ENCODE measurements at regions not wholly inside any gene's neighbourhood (a gene's known extent, or its start where the extent isn't known, plus 50 kb on each side); places are given as distances from the start of the nearest gene placed in this dataset.
"Not testable (repeated sequence)": the region's sequence is repeated elsewhere in the genome, so short reads cannot be mapped to it uniquely, and the experiment has no call there.

GRCh38 chr3:166663194-166663593 is 716.9 kb downstream of the ZBBX start:
- no peak for DNase-seq

GRCh38 chr3:166661621-166662020 is 718.5 kb downstream of the ZBBX start:
- DNase-seq, result no peak

DNA sequence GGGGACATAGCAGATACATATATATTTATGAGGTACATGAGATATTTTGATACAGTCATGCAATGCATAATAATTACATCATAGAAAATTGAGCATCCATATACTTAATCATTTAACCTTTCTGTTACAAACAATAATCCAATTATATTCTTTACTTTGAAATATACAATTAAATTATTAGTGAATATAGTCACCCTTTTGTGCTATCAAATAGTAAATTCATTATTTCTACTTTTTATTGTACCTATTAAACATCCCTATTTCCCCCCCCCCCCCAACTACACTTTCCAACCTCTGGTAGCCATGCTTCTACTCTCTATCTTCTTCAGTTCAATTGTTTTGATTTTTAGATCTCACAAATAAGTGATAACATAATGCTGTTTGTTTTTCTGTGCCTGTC is 719.1 kb downstream of the ZBBX start:
- no peak for DNase-seq

GRCh38 chr3:166637984-166638530 is 742.0 kb downstream of the ZBBX start:
- no peak for DNase-seq

DNA sequence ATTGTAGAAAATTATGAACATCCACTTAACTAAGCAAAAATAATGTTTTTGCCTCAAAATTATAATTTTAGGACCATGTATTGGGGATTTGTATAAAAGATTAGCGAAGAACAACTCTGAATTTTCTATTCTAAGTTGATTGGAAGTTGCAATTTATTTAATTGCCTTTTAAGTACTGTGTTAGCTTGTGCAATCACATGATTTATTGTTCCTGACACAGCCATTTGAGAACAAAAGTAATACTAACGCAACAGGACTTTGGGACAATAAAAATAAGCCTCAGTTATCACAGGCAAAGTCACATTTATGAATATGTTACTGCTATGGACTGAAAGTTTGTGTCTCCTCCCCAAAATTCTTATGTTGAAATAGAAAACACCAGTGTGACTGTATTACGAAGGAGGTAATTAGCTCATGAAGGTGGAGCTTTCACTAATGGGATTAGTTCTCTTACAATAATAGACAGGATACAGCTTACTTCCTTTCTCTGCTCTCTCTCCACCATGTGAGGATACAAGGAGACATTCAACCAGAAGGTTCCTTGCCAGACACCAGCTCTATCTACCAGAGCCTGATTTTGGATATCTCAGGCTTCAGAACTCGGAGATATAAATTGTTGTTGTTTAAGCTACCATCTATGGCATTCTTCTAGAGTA is 745.9 kb downstream of the ZBBX start:
- no peak for DNase-seq

- DNase-seq, result no peak
Observed at GRCh38 chr3:166630190-166630589, 749.9 kb downstream of the ZBBX start.

DNA sequence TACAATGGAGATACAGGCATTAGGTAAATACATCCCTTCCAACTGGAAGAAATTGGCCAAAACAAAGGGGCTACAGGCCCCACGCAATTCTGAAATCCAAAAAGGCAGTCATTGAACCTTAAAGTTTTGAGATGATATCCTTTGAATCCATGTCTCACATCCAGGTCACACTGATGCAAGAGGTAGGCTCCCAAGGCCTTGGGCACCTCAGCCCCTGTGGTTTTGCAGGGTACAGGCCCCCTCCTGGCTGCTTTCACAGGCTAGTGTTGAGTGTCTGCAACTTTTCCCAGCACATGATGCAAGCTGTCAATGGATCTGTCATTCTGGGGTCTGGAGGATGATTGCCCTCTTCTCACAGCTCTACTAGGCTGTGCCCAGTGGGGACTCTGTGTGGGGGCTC is 766.7 kb downstream of the ZBBX start:
- DNase-seq, result no peak

GRCh38 chr3:166612761-166613160 is 767.3 kb downstream of the ZBBX start:
- not testable (repeated sequence) for DNase-seq

DNA sequence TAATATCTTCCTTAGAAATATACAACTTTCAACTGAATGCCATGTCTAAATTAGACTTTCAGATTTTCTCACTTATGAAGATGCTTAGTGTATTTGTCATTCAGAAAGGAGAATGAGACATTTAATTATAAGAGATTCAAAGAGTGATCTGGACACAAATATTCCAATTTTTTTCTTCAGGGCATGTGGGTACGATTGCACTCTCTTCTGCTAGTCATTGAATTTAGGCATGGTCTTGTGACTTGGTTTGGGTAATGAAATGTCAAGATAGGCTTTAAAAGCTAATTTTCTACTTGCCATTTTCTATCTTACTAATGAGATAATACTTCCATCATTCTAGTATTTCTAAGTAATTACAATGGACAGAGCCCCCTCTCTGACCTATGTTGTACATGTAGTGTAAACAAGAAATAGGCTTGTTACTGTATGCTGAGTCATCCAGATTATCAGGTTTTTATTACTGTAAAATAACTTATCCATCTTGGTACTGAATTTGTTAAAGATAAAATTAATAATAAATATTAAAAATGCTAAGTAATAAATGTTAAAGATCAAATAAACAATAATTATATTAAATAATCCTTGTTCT is 770.8 kb upstream of the BCHE start:
- DNase-seq, result no peak

DNA sequence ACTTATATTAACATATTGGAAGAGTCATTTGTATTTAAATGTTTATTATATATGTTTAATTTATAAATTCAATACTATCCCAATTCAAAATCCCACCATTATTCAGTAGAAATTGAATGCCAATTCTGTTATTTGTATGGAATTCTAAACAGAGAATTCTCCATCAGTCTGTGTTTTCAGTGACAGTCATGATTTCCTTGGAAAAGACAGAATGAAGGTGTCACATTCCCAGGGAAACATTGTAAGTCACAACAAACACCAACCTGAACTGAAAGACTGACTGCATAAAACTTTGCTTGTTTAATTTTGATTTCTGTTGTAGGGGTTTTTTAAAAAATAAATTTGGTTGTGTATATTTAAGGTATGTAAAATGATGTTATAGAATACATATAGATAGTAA is 769.8 kb upstream of the BCHE start:
- no peak for DNase-seq

DNA sequence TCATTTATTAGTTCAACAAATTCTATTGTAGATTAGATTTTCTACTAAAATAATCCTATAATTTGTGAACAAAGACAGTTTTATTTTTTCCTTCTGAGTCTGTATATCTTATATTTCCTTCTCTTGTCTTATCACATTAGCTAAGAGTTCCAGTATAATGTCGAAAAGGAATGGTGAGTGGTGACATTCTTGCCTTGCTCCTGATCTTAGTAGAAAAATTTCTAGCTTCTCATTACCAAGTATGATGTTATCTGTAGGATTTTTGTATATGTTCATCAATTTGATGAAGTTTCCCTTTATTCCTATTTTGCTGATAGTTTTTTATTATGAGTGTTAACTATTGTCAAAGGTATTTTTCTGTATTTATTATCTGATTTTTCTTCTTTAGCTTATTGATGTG is 756.6 kb upstream of the BCHE start:
- DNase-seq, result no peak

GRCh38 chr3:166582236-166582635 is 745.0 kb upstream of the BCHE start:
- no peak for DNase-seq

DNA sequence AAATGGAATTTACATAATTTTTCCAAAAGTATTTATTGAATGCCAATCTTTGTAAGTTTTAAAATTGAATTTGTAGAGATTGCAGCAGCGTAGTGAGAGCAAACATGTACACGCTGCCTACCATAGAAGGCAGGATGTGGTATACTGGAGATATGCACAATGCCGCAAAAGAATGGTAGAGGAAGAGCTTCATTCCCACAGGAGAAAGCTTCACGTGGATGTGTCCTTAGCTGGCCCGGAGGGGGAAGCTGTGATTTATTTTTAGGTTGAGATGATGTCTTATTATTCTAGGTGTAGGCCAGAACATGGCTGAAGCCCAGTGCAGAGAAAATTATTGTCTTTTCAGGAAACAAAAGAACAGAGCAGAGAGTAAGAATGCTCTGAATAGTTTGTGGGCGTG is 743.3 kb upstream of the BCHE start:
- DNase-seq, result no peak

DNA sequence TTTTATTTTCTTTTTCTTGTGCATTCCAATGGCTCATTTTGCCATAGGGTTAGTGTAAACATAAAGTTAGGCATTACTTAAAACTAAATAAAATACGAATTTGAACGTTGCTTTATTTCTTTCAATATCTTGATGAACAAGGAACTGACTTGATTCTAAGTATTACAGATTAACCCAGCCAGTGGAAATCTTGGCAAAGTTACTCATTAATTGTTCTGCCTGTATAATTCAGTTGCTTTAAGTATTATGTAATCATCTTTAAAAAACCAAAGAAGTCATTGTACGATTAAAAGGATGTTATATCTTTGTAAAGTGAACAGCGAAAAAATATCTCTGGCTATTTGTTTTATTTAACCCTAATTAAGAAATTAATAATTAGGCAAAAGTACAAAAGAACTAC is 737.9 kb upstream of the BCHE start:
- DNase-seq, result no peak

DNA sequence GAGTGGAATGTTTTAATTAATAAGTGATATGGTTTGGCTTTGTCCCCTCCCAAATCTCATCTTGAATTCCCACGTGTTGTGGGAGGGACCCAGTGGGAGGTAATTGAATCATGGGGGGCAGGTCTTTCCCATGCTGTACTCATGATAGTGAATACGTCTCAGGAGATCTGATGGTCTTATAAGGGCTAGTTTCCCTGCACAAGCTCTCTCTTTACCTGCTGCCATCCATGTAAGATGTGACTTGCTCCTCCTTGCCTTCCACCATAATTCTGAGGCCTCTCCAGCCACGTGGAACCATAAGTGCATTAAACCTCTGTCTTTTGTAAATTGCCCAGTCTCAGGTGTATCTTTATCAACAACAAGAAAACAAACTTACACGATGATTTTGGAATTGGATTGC is 734.5 kb upstream of the BCHE start:
- not testable (repeated sequence) for DNase-seq

DNA sequence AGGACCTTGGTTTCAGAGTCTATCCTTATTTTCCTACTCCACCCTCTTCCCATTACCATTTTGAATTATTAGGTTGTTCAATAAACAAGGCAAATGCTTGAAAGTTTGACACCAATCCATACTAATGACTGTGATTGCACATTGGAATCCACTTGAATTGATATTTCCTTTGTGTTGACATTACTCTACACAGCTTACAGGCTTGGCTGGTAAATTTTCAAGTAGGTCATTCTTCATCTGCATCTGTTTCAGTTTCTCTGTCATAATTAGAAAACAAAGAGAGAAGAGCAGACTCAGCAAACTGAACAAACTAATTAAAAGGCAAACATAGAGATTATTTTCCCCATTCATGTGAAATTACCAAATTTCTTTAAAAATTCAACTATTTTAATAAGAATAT is 732.9 kb upstream of the BCHE start:
- DNase-seq, result no peak

- DNase-seq, result no peak
Observed at GRCh38 chr3:166569589-166569988, 732.4 kb upstream of the BCHE start.

- DNase-seq, result no peak
Observed at GRCh38 chr3:166560253-166560652, 723.0 kb upstream of the BCHE start.

DNA sequence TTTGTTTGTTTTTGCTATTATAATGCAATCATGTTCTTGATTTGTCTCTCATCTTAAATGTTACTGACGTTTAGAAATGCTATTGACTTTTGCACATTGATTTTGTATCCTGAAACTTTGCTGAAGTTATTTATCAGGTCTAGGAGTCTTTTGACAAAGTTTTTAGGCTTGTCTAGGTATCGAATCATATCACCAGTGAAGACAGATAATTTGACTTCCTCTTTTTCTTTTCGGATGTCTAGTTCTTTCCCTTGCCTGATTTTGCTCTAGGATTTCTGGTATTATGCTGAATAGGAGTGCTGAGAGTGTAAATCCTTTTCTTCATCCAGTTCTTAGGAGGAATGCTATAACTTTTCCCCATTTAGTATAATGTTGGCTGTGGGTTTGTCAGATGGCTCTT is 719.7 kb upstream of the BCHE start:
- DNase-seq, result no peak

GRCh38 chr3:166554023-166554422 is 716.8 kb upstream of the BCHE start:
- DNase-seq, result no peak

DNA sequence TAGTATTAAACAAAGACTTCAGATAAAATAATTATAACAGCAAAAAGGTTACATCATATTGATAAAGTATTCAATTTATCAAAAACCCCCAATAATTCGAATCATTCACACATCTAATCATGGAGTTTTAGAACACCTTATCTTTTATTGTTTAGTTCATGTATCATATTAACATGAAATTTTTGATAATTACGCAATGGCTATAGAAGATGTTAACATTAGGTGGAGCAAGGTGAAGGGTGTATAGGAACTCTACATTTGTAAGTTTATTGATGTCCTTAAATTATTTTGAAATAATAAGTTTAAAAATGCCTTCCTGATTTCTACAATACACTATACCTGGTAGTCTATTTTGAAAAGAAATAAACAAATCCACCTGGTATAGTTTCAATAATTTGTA is 696.5 kb upstream of the BCHE start:
- DNase-seq, result no peak

DNA sequence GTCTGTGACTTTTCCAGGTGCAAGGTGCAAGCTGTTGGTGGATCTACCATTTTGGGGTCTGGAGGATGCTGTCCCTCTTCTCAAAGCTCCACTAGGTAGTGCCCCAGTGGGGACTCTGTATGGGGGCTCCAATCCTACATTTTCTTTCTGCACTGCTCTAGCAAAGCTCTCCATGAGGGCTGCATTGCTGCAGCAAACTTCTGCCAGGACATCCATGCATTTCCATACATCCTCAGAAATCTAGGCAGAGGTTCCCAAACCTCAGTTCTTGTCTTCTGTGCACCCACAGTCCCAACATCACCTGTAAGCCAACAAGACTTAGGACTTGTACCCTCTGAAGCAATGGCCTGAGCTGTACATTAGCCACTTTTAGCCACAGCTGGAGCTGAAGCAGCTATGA is 694.5 kb upstream of the BCHE start:
- no peak for DNase-seq

GRCh38 chr3:166527325-166527724 is 690.1 kb upstream of the BCHE start:
- DNase-seq, result peak; percentile 28

GRCh38 chr3:166526881-166527280 is 689.7 kb upstream of the BCHE start:
- peak; percentile 18 for DNase-seq
